ENCODE measurements at regions not wholly inside any gene's neighbourhood (a gene's known extent, or its start where the extent isn't known, plus 50 kb on each side); places are given as distances from the start of the nearest gene placed in this dataset.

GRCh38 chr4:66439508-66439907 lies 769.2 kb upstream of the EPHA5 start:
- Histone ChIP-seq H3K27me3 (ENCODE audit: control insufficient read depth in 1 of 2, insufficient read depth in 2 of 2, low read length in 2 of 2) (no peaks in the 10 kb centered on the region), H3K4me1 (ENCODE audit: insufficient read depth, low read length) (no peaks in the 10 kb centered on the region), H3K27ac (ENCODE audit: extremely low read length, insufficient read depth, low read length) (no peak overlapping the region), H3K9ac (ENCODE audit: insufficient read depth, low read depth, low read length) (no peak overlapping the region), H2AFZ (ENCODE audit: low read length) (no peak overlapping the region), H3K9me3 (ENCODE audit: low read length) (no peaks in the 10 kb centered on the region), H4K20me1 (ENCODE audit: insufficient read depth, low read length) (no peaks in the 10 kb centered on the region), H3K79me2 (ENCODE audit: insufficient read depth, low read length) (no peaks in the 10 kb centered on the region), H3K4me3 (replicated peaks in 1 of 3; ENCODE audit: insufficient read depth in 1 of 3, low read depth in 2 of 3, low read length in 3 of 3) (no peak overlapping the region), H3K4me2 (ENCODE audit: low read depth, low read length) (no peak overlapping the region), H3K36me3 (replicated peaks in 1 of 2; ENCODE audit: control insufficient read depth in 1 of 2, insufficient read depth in 2 of 2, low read length in 2 of 2) (no peaks in the 10 kb centered on the region)
- no TSS peak for BruUV-seq (replicated peaks)
- in situ Hi-C loops (cut with HindIII; ENCODE audit: extremely low pct_ligation_motif_present, low pct_unique_long_range_greater_than_20kb): no loop called here
- no peak for ATAC-seq
- intact Hi-C loops (cut with micrococcal nuclease; ENCODE audit: unreplicated experiment): no loop called here
- no peak for TF ChIP-seq SP4 (CRISPR knock-in tag; IDR thresholded peaks at IDR 0.05)
- no peak for TF ChIP-seq KMT2A (CRISPR knock-in tag; IDR thresholded peaks at IDR 0.05)
- no peak for TF ChIP-seq SIN3B (IDR thresholded peaks at IDR 0.05; ENCODE audit: low read length)
- no peak for TF ChIP-seq REST (IDR thresholded peaks at IDR 0.05; ENCODE audit: borderline replicate concordance in 1 of 2, low read depth in 1 of 2, low read length in 2 of 2)
- TF ChIP-seq ZNF710 (CRISPR knock-in tag; IDR thresholded peaks at IDR 0.05; ENCODE audit: borderline replicate concordance): no peak
- TF ChIP-seq PATZ1 (CRISPR knock-in tag; IDR thresholded peaks at IDR 0.05): no peak
- TF ChIP-seq KIAA2018 (CRISPR knock-in tag; IDR thresholded peaks at IDR 0.05; ENCODE audit: borderline replicate concordance): no peak
- FAIRE-seq: no peak
- ChIA-PET POLR2A (no interaction called here), CTCF (ENCODE audit: low intra/inter-chr PET ratio, low total read pairs) (no interaction called here)
- no peak for DNase-seq (ENCODE audit: low spot score)

Data from HepG2 (cell line).